Ishikawa (cell line): ENCODE measurements at regions not wholly inside any gene's neighbourhood (a gene's known extent, or its start where the extent isn't known, plus 50 kb on each side); places are given as distances from the start of the nearest gene placed in this dataset.

Source experiments
- CREB1 ChIP-seq: IDR thresholded peaks from 2 replicates; pipeline ENCODE4 v1.6.1; 2012; ENCODE audit warnings: low read depth
- RAD21 ChIP-seq: IDR thresholded peaks from 2 replicates; pipeline ENCODE4 v1.6.1; 2012; ENCODE audit warnings: low read depth

- TF ChIP-seq RAD21 (no peak), CREB1 (no peak)
Observed at GRCh38 chr22:49092716-49093115, 735.0 kb downstream of the BRD1 start.
